HepG2 (cell line): ENCODE measurements at regions not wholly inside any gene's neighbourhood (a gene's known extent, or its start where the extent isn't known, plus 50 kb on each side); places are given as distances from the start of the nearest gene placed in this dataset.

Experiments
- ATAC-seq: fragments of 200-7000 bp; cut with Tn5 transposase; 3 replicates; pipeline ENCODE4 v1.9.1; 2020; ENCODE audit warnings: mild to moderate bottlenecking, moderate library complexity
- BruUV-seq: library from RNA; stranded (reverse); fragments of 400-500 nt; replicated peaks from 2 replicates; lab custom pipeline; 2021; lab: Mats Ljungman, UMichigan
- CTCF ChIA-PET: fragments of 300-600 bp; formaldehyde crosslinking; extraction: SDS; loops from one replicate; lab custom pipeline; 2021; ENCODE audit warnings: low total read pairs, inconsistent platforms, low intra/inter-chr PET ratio; lab: Yijun Ruan, JAX
- POLR2A ChIA-PET: fragments of 350-600 bp; sonication (Branson Sonifier 250); formaldehyde crosslinking; loops from one replicate; lab custom pipeline; 2020; ENCODE audit warnings: antibody characterized with exemption, inconsistent platforms; lab: Yijun Ruan, JAX
- DNase-seq: peaks from one replicate; pipeline ENCODE4 v3.0.0-alpha.2; 2015; ENCODE audit warnings: low spot score
- FAIRE-seq: peaks from 3 replicates; lab custom pipeline; 2011; peaks lifted over from hg19 to GRCh38; lab: Jason Lieb, UNC
- H2AFZ ChIP-seq: one replicate; pipeline ENCODE4 v1.6.1; 2011; ENCODE audit warnings: low read length, inconsistent platforms
- H3K27ac ChIP-seq: fragments of 300-600 bp; 3 replicates; pipeline ENCODE4 v1.8.0; 2011; ENCODE audit warnings: mixed run types, mild to moderate bottlenecking, mixed read lengths, low read length, inconsistent platforms; ENCODE audit not compliant: insufficient read depth; ENCODE audit errors: extremely low read length
- H3K27me3 ChIP-seq, 2 experiments: fragments of 200-600 bp in 1 of 2; 2 replicates in 1 of 2; 3 replicates in 1 of 2; pipeline versions ENCODE4 v1.6.0 to v1.8.0; 2011; ENCODE audit warnings: low read length in 2 of 2, mild to moderate bottlenecking in 2 of 2, moderate library complexity in 2 of 2, inconsistent platforms in 1 of 2; ENCODE audit not compliant: insufficient read depth in 2 of 2, control insufficient read depth in 1 of 2
- H3K36me3 ChIP-seq, 2 experiments: fragments of 200-600 bp in 1 of 2; replicated peaks in 1 of 2; 2 replicates in 1 of 2; 3 replicates in 1 of 2; pipeline versions ENCODE4 v1.5.1 to v1.8.0; 2011; ENCODE audit warnings: low read length in 2 of 2, inconsistent platforms in 1 of 2; ENCODE audit not compliant: insufficient read depth in 2 of 2, control insufficient read depth in 1 of 2
- H3K4me1 ChIP-seq: 2 replicates; pipeline ENCODE4 v1.5.1; 2012; ENCODE audit warnings: low read length, inconsistent platforms; ENCODE audit not compliant: insufficient read depth
- H3K4me2 ChIP-seq: 2 replicates; pipeline ENCODE4 v1.6.0; 2011; ENCODE audit warnings: low read depth, low read length, inconsistent platforms
- H3K4me3 ChIP-seq, 3 experiments: fragments of 200-600 bp in 1 of 3; sonication (generic), shearing (Covaris generic) in 1 of 3; replicated peaks in 1 of 3; 2 replicates each; pipeline ENCODE4 v1.5.1; 2011 to 2016; ENCODE audit warnings: low read length in 3 of 3, inconsistent platforms in 2 of 3, low read depth in 2 of 3, mild to moderate bottlenecking in 2 of 3, control low read depth in 1 of 3, mixed read lengths in 1 of 3; ENCODE audit not compliant: insufficient read depth in 1 of 3
- H3K79me2 ChIP-seq: one replicate; pipeline ENCODE4 v1.6.1; 2011; ENCODE audit warnings: low read length, inconsistent platforms; ENCODE audit not compliant: insufficient read depth
- H3K9ac ChIP-seq: 2 replicates; pipeline ENCODE4 v1.6.0; 2011; ENCODE audit warnings: mild to moderate bottlenecking, low read depth, low read length, inconsistent platforms; ENCODE audit not compliant: insufficient read depth
- H3K9me3 ChIP-seq: 2 replicates; pipeline ENCODE4 v1.5.1; 2012; ENCODE audit warnings: mild to moderate bottlenecking, low read length
- H4K20me1 ChIP-seq: 2 replicates; pipeline ENCODE4 v1.6.0; 2011; ENCODE audit warnings: inconsistent platforms, mild to moderate bottlenecking, low read length, moderate library complexity; ENCODE audit not compliant: insufficient read depth
- AKNA ChIP-seq: sonication (generic); formaldehyde crosslinking; IDR thresholded peaks from 2 replicates; pipeline ENCODE4 v1.4.0; 2020; ENCODE audit warnings: missing genetic modification reagents, borderline replicate concordance
- CEBPZ ChIP-seq: IDR thresholded peaks from 2 replicates; pipeline ENCODE4 v1.6.1; 2012; ENCODE audit warnings: low read length, improper control_type of control experiment
- CERS6 ChIP-seq: sonication (generic); formaldehyde crosslinking; IDR thresholded peaks from 2 replicates; pipeline ENCODE4 v1.5.0; 2020; ENCODE audit warnings: missing genetic modification reagents
- HMGXB4 ChIP-seq, 2 experiments: sonication (generic) in 1 of 2; formaldehyde crosslinking in 1 of 2; IDR thresholded peaks; 2 replicates each; pipeline versions ENCODE4 v1.4.0 to v1.6.1; 2018 to 2020; ENCODE audit warnings: missing genetic modification reagents in 2 of 2, borderline replicate concordance in 1 of 2, low read depth in 1 of 2, mild to moderate bottlenecking in 1 of 2, missing biosample characterization in 1 of 2
- IKZF1 ChIP-seq: fragments of 450-650 bp; IDR thresholded peaks from 2 replicates; pipeline ENCODE4 v1.7.1; 2016
- ISL2 ChIP-seq: sonication (generic); formaldehyde crosslinking; IDR thresholded peaks from 2 replicates; pipeline ENCODE4 v1.5.0; 2020; ENCODE audit warnings: missing genetic modification reagents
- MBNL3 ChIP-seq: fragments of 250-450 bp; sonication (Bioruptor Pico); conservative IDR thresholded peaks from 2 replicates; pipeline ENCODE4 v1.8.0; 2022; ENCODE audit warnings: mild to moderate bottlenecking, inconsistent platforms
- PAX8 ChIP-seq: sonication (generic); formaldehyde crosslinking; IDR thresholded peaks from 2 replicates; pipeline ENCODE4 v1.8.0; 2022; ENCODE audit warnings: mild to moderate bottlenecking, missing genetic modification reagents, borderline replicate concordance
- SRSF1 ChIP-seq: fragments of 200-400 bp; formaldehyde crosslinking; optimal IDR thresholded peaks from 2 replicates; pipeline ENCODE3; 2017; ENCODE audit warnings: mild to moderate bottlenecking, low read depth, low read length, moderate library complexity
- TCF12 ChIP-seq, 2 experiments: fragments of 450-650 bp in 1 of 2; sonication (generic) in 1 of 2; formaldehyde crosslinking in 1 of 2; IDR thresholded peaks; 2 replicates each; pipeline versions ENCODE4 v1.6.1 to v1.8.0; 2017 to 2022; ENCODE audit warnings: antibody characterized with exemption in 1 of 2, mild to moderate bottlenecking in 1 of 2, missing genetic modification reagents in 1 of 2, moderate library complexity in 1 of 2
- ZNF570 ChIP-seq: sonication (generic); formaldehyde crosslinking; IDR thresholded peaks from 2 replicates; pipeline ENCODE4 v1.4.0; 2020; ENCODE audit warnings: mild to moderate bottlenecking, missing genetic modification reagents, borderline replicate concordance
- WGBS: methylation state at CpG from one replicate; pipeline ENCODE4 v1.1.6; 2017; ENCODE audit warnings: low lambda C conversion rate; 5-methylcytosine and 5-hydroxymethylcytosine counted together
- in situ Hi-C: cut with HindIII; loops from 2 replicates; pipeline ENCODE4 v1.10.0; 2017; ENCODE audit warnings: low pct_unique_long_range_greater_than_20kb; ENCODE audit not compliant: extremely low pct_ligation_motif_present
- intact Hi-C: fragments of 100-400 bp; cut with micrococcal nuclease; formaldehyde crosslinking; loops from one replicate; pipeline ENCODE4 v1.10.0; 2022; ENCODE audit not compliant: unreplicated experiment
- TF ChIP-seq, protein P1 (sequence below): sonication (generic); formaldehyde crosslinking; conservative IDR thresholded peaks from 2 replicates; pipeline ENCODE4 v1.4.0; 2020; ENCODE audit warnings: missing genetic modification reagents

DNA sequence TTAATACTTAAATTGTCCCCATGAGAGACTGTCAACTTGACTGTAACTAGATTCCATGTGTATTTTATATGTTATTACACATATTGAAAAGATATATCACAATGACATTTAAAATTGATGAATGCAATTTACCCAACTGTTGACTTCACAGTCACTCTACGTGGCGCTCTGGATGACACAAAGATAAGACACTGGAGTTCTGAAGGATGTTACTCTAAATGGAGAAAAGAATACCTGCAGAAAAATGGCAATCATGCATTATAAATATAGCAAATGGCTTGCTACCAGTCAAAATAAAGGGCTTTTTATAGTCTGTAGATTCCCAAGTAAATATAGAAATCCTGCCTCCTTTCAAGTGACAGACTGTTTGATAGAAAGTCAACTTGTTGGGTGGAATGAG lies 143.6 kb upstream of the KLF6 start:
- no peaks in the 10 kb centered on the region for H3K36me3 ChIP-seq
- no peak overlapping the region for H3K4me2 ChIP-seq
- ATAC-seq: no peak
- DNase-seq: no peak
- no peak overlapping the region for H3K9ac ChIP-seq
- FAIRE-seq: no peak
- WGBS: 2% methylated on average over 2 of the region's 2 CpGs
- BruUV-seq: no TSS peak
- in situ Hi-C loops: no loop called here
- no peak overlapping the region for H3K4me3 ChIP-seq
- no peaks in the 10 kb centered on the region for H3K4me1 ChIP-seq
- ChIA-PET CTCF (no interaction called here), POLR2A (no interaction called here)
- H4K20me1 ChIP-seq: no peaks in the 10 kb centered on the region
- no peak overlapping the region for H2AFZ ChIP-seq
- H3K27me3 ChIP-seq: peaks cover 2 to 35% of the 10 kb centered on the region in 2 experiments; a peak in 2 of 5 replicates
- intact Hi-C loops: no loop called here
- no peak overlapping the region for H3K27ac ChIP-seq
- H3K79me2 ChIP-seq: no peaks in the 10 kb centered on the region
- peaks cover 8% of the 10 kb centered on the region; the same call in 1 of the 2 replicates for H3K9me3 ChIP-seq
- TF ChIP-seq ZNF570 (CRISPR knock-in tag) (no peak), AKNA (no peak), PAX8 (CRISPR knock-in tag) (no peak), MBNL3 (CRISPR knock-in tag) (no peak), ISL2 (CRISPR knock-in tag) (no peak), CEBPZ (no peak), HMGXB4 (CRISPR knock-in tag; IDR thresholded peaks at IDR 0.05; ENCODE audit: borderline replicate concordance in 1 of 2, low read depth in 1 of 2) (no peak), IKZF1 (no peak), CERS6 (CRISPR knock-in tag) (no peak), SRSF1 (no peak), TCF12 (IDR thresholded peaks at IDR 0.05) (no peak), TCF12 (CRISPR knock-in tag; IDR thresholded peaks at IDR 0.05) (no peak)
- TF ChIP-seq, protein P1, sequence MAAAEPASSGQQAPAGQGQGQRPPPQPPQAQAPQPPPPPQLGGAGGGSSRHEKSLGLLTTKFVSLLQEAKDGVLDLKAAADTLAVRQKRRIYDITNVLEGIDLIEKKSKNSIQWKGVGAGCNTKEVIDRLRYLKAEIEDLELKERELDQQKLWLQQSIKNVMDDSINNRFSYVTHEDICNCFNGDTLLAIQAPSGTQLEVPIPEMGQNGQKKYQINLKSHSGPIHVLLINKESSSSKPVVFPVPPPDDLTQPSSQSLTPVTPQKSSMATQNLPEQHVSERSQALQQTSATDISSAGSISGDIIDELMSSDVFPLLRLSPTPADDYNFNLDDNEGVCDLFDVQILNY (CRISPR knock-in tag): no peak
